HepG2 (cell line): ENCODE measurements at regions not wholly inside any gene's neighbourhood (a gene's known extent, or its start where the extent isn't known, plus 50 kb on each side); places are given as distances from the start of the nearest gene placed in this dataset.

Source experiments
- ATAC-seq: fragments of 200-7000 bp; cut with Tn5 transposase; 3 replicates; pipeline ENCODE4 v1.9.1; 2020; ENCODE audit warnings: mild to moderate bottlenecking, moderate library complexity
- BruUV-seq: library from RNA; stranded (reverse); fragments of 400-500 nt; replicated peaks from 2 replicates; lab custom pipeline; 2021; lab: Mats Ljungman, UMichigan
- CTCF ChIA-PET: fragments of 300-600 bp; formaldehyde crosslinking; extraction: SDS; loops from one replicate; lab custom pipeline; 2021; ENCODE audit warnings: low total read pairs, inconsistent platforms, low intra/inter-chr PET ratio; lab: Yijun Ruan, JAX
- POLR2A ChIA-PET: fragments of 350-600 bp; sonication (Branson Sonifier 250); formaldehyde crosslinking; loops from one replicate; lab custom pipeline; 2020; ENCODE audit warnings: antibody characterized with exemption, inconsistent platforms; lab: Yijun Ruan, JAX
- DNase-seq: peaks from one replicate; pipeline ENCODE4 v3.0.0-alpha.2; 2015; ENCODE audit warnings: low spot score
- FAIRE-seq: peaks from 3 replicates; lab custom pipeline; 2011; peaks lifted over from hg19 to GRCh38; lab: Jason Lieb, UNC
- H2AFZ ChIP-seq: one replicate; pipeline ENCODE4 v1.6.1; 2011; ENCODE audit warnings: low read length, inconsistent platforms
- H3K27ac ChIP-seq: fragments of 300-600 bp; 3 replicates; pipeline ENCODE4 v1.8.0; 2011; ENCODE audit warnings: mixed run types, mild to moderate bottlenecking, mixed read lengths, low read length, inconsistent platforms; ENCODE audit not compliant: insufficient read depth; ENCODE audit errors: extremely low read length
- H3K27me3 ChIP-seq, 2 experiments: fragments of 200-600 bp in 1 of 2; 2 replicates in 1 of 2; 3 replicates in 1 of 2; pipeline versions ENCODE4 v1.6.0 to v1.8.0; 2011; ENCODE audit warnings: low read length in 2 of 2, mild to moderate bottlenecking in 2 of 2, moderate library complexity in 2 of 2, inconsistent platforms in 1 of 2; ENCODE audit not compliant: insufficient read depth in 2 of 2, control insufficient read depth in 1 of 2
- H3K36me3 ChIP-seq, 2 experiments: fragments of 200-600 bp in 1 of 2; replicated peaks in 1 of 2; 2 replicates in 1 of 2; 3 replicates in 1 of 2; pipeline versions ENCODE4 v1.5.1 to v1.8.0; 2011; ENCODE audit warnings: low read length in 2 of 2, inconsistent platforms in 1 of 2; ENCODE audit not compliant: insufficient read depth in 2 of 2, control insufficient read depth in 1 of 2
- H3K4me1 ChIP-seq: 2 replicates; pipeline ENCODE4 v1.5.1; 2012; ENCODE audit warnings: low read length, inconsistent platforms; ENCODE audit not compliant: insufficient read depth
- H3K4me2 ChIP-seq: 2 replicates; pipeline ENCODE4 v1.6.0; 2011; ENCODE audit warnings: low read depth, low read length, inconsistent platforms
- H3K4me3 ChIP-seq, 3 experiments: fragments of 200-600 bp in 1 of 3; sonication (generic), shearing (Covaris generic) in 1 of 3; replicated peaks in 1 of 3; 2 replicates each; pipeline ENCODE4 v1.5.1; 2011 to 2016; ENCODE audit warnings: low read length in 3 of 3, inconsistent platforms in 2 of 3, low read depth in 2 of 3, mild to moderate bottlenecking in 2 of 3, control low read depth in 1 of 3, mixed read lengths in 1 of 3; ENCODE audit not compliant: insufficient read depth in 1 of 3
- H3K79me2 ChIP-seq: one replicate; pipeline ENCODE4 v1.6.1; 2011; ENCODE audit warnings: low read length, inconsistent platforms; ENCODE audit not compliant: insufficient read depth
- H3K9ac ChIP-seq: 2 replicates; pipeline ENCODE4 v1.6.0; 2011; ENCODE audit warnings: mild to moderate bottlenecking, low read depth, low read length, inconsistent platforms; ENCODE audit not compliant: insufficient read depth
- H3K9me3 ChIP-seq: 2 replicates; pipeline ENCODE4 v1.5.1; 2012; ENCODE audit warnings: mild to moderate bottlenecking, low read length
- H4K20me1 ChIP-seq: 2 replicates; pipeline ENCODE4 v1.6.0; 2011; ENCODE audit warnings: inconsistent platforms, mild to moderate bottlenecking, low read length, moderate library complexity; ENCODE audit not compliant: insufficient read depth
- BRF2 ChIP-seq: sonication (generic); formaldehyde crosslinking; IDR thresholded peaks from 2 replicates; pipeline ENCODE4 v1.8.1; 2022; ENCODE audit warnings: mild to moderate bottlenecking, missing genetic modification reagents
- CERS6 ChIP-seq: sonication (generic); formaldehyde crosslinking; IDR thresholded peaks from 2 replicates; pipeline ENCODE4 v1.5.0; 2020; ENCODE audit warnings: missing genetic modification reagents
- CREB3 ChIP-seq: sonication (generic); formaldehyde crosslinking; IDR thresholded peaks from 2 replicates; pipeline ENCODE4 v1.5.0; 2020; ENCODE audit warnings: missing genetic modification reagents
- HOXA9 ChIP-seq: sonication (generic); formaldehyde crosslinking; IDR thresholded peaks from 2 replicates; pipeline ENCODE4 v1.8.1; 2022; ENCODE audit warnings: missing genetic modification reagents, mild to moderate bottlenecking, moderate library complexity, borderline replicate concordance
- MEF2D ChIP-seq: sonication (generic); formaldehyde crosslinking; IDR thresholded peaks from 2 replicates; pipeline ENCODE4 v1.5.1; 2020; ENCODE audit warnings: mild to moderate bottlenecking, missing genetic modification reagents
- RNF219 ChIP-seq: sonication (generic); formaldehyde crosslinking; IDR thresholded peaks from 2 replicates; pipeline ENCODE4 v1.5.0; 2020; ENCODE audit warnings: mild to moderate bottlenecking, missing genetic modification reagents
- SIN3B ChIP-seq: fragments of 150-350 bp; IDR thresholded peaks from 2 replicates; pipeline ENCODE4 v1.6.1; 2014; ENCODE audit warnings: low read length
- SNRNP70 ChIP-seq: fragments of 200-400 bp; formaldehyde crosslinking; IDR thresholded peaks from 2 replicates; pipeline ENCODE4 v1.6.1; 2017; ENCODE audit warnings: mild to moderate bottlenecking, low read depth, low read length, moderate library complexity
- ZFP1 ChIP-seq: IDR thresholded peaks from 2 replicates; pipeline ENCODE4 v1.6.1; 2016
- ZFP36L2 ChIP-seq: sonication (generic); formaldehyde crosslinking; IDR thresholded peaks from 2 replicates; pipeline ENCODE4 v1.4.0; 2020; ENCODE audit warnings: missing genetic modification reagents
- ZNF468 ChIP-seq: sonication (generic); formaldehyde crosslinking; IDR thresholded peaks from 2 replicates; pipeline ENCODE4 v1.8.0; 2022; ENCODE audit warnings: mild to moderate bottlenecking, moderate library complexity, missing genetic modification reagents
- ZNF7 ChIP-seq: IDR thresholded peaks from 2 replicates; pipeline ENCODE4 v1.6.1; 2016; ENCODE audit warnings: missing biosample characterization, missing genetic modification reagents
- WGBS: methylation state at CpG from one replicate; pipeline ENCODE4 v1.1.6; 2017; ENCODE audit warnings: low lambda C conversion rate; 5-methylcytosine and 5-hydroxymethylcytosine counted together
- in situ Hi-C: cut with HindIII; loops from 2 replicates; pipeline ENCODE4 v1.10.0; 2017; ENCODE audit warnings: low pct_unique_long_range_greater_than_20kb; ENCODE audit not compliant: extremely low pct_ligation_motif_present
- intact Hi-C: fragments of 100-400 bp; cut with micrococcal nuclease; formaldehyde crosslinking; loops from one replicate; pipeline ENCODE4 v1.10.0; 2022; ENCODE audit not compliant: unreplicated experiment

GRCh38 chr13:56900549-56901279, 240.0 kb upstream of the PRR20A start:
- ChIA-PET CTCF (no interaction called here), POLR2A (no interaction called here)
- Histone ChIP-seq H3K4me3 (no peak overlapping the region), H3K9ac (no peak overlapping the region), H3K4me1 (no peaks in the 10 kb centered on the region), H3K4me2 (no peak overlapping the region), H3K79me2 (no peaks in the 10 kb centered on the region), H2AFZ (no peak overlapping the region), H3K27ac (no peak overlapping the region), H3K27me3 (no peaks in the 10 kb centered on the region), H4K20me1 (no peaks in the 10 kb centered on the region), H3K36me3 (no peaks in the 10 kb centered on the region), H3K9me3 (peaks cover 29% of the 10 kb centered on the region)
- WGBS, result 56% methylated on average over 10 of the region's 30 CpGs
- TF ChIP-seq HOXA9 (CRISPR knock-in tag) (no peak), MEF2D (CRISPR knock-in tag) (no peak), ZFP1 (CRISPR knock-in tag) (no peak), SIN3B (no peak)
- intact Hi-C loops (no loop called here), in situ Hi-C loops (no loop called here)
- ATAC-seq (no peak), DNase-seq (no peak), FAIRE-seq (no peak)
- BruUV-seq, result no TSS peak

- H3K36me3 ChIP-seq, result no peaks in the 10 kb centered on the region
- POLR2A ChIA-PET, result no interaction called here
- DNase-seq, result no peak
- in situ Hi-C loops, result no loop called here
- intact Hi-C loops, result no loop called here
- no peak for FAIRE-seq
- CTCF ChIA-PET, result no interaction called here
- no peak overlapping the region for H2AFZ ChIP-seq
- H3K4me1 ChIP-seq, result no peaks in the 10 kb centered on the region
- BruUV-seq, result no TSS peak
- no peak overlapping the region for H3K27ac ChIP-seq
- H3K9me3 ChIP-seq, result peaks cover 36% of the 10 kb centered on the region
- ATAC-seq, result no peak
- no peaks in the 10 kb centered on the region for H3K79me2 ChIP-seq
- H3K4me3 ChIP-seq, result no peak overlapping the region
- H3K4me2 ChIP-seq, result no peak overlapping the region
- no peak overlapping the region for H3K9ac ChIP-seq
- H3K27me3 ChIP-seq, result no peaks in the 10 kb centered on the region
- no peaks in the 10 kb centered on the region for H4K20me1 ChIP-seq
- WGBS, result 55% methylated on average over 9 of the region's 9 CpGs
- no peak for TF ChIP-seq CREB3 (CRISPR knock-in tag)
- TF ChIP-seq ZNF468 (CRISPR knock-in tag), result no peak
- no peak for TF ChIP-seq ZFP36L2
- TF ChIP-seq SNRNP70, result no peak
- TF ChIP-seq BRF2 (CRISPR knock-in tag), result no peak
- TF ChIP-seq CERS6 (CRISPR knock-in tag), result no peak
- no peak for TF ChIP-seq ZNF7 (CRISPR knock-in tag)
- TF ChIP-seq RNF219, result no peak
These were observed 238.4 kb upstream of the PRR20A start for GRCh38 chr13:56902276-56902675.
